ENCODE measurements at regions not wholly inside any gene's neighbourhood (a gene's known extent, or its start where the extent isn't known, plus 50 kb on each side); places are given as distances from the start of the nearest gene placed in this dataset.

GRCh38 chr9:19922476-19923118, 133.8 kb upstream of the SLC24A2 start:
- Histone ChIP-seq H4K20me1 (ENCODE audit: control insufficient read depth, insufficient read depth, low read length, poor library complexity, severe bottlenecking) (no peaks in the 10 kb centered on the region), H2AFZ (ENCODE audit: insufficient read depth, low read depth, low read length, poor library complexity, severe bottlenecking) (no peak overlapping the region), H3K27me3 (replicated peaks in 1 of 4; ENCODE audit: control extremely low read depth in 1 of 4, control insufficient read depth in 3 of 4, insufficient read depth in 4 of 4, low read length in 3 of 4) (peaks cover 0 to 14% (median 7%) of the 10 kb centered on the region in 4 experiments), H3K79me2 (ENCODE audit: control insufficient read depth, insufficient read depth, low read length) (no peaks in the 10 kb centered on the region), H3K4me3 (ENCODE audit: control extremely low read depth in 1 of 5, extremely low read depth in 1 of 5, insufficient read depth in 1 of 5, low read depth in 2 of 5, low read length in 4 of 5) (no peak overlapping the region), H3K36me3 (replicated peaks in 1 of 2; ENCODE audit: control extremely low read depth in 1 of 2, control insufficient read depth in 1 of 2, extremely low read depth in 1 of 2, insufficient read depth in 2 of 2, low read length in 1 of 2) (no peaks in the 10 kb centered on the region), H3K9me3 (ENCODE audit: control extremely low read depth in 1 of 3, control insufficient read depth in 2 of 3, insufficient read depth in 1 of 3, low read length in 2 of 3) (no peaks in the 10 kb centered on the region), H3K9ac (ENCODE audit: low read length) (no peak overlapping the region), H3K4me2 (replicated peaks; ENCODE audit: low read depth, low read length, poor library complexity, severe bottlenecking) (no peak overlapping the region), H3K4me1 (ENCODE audit: control insufficient read depth in 2 of 2, insufficient read depth in 2 of 2, low read length in 2 of 2) (peaks cover 7% of the 10 kb centered on the region in 2 donors), H3K27ac (ENCODE audit: low read length in 2 of 2) (no peak overlapping the region)
- Mint-ChIP-seq H3K9me3 (ENCODE audit: insufficient read depth) (no peaks in the 10 kb centered on the region), H3K27ac (no peak overlapping the region), H3K27me3 (peaks cover 39% of the 10 kb centered on the region), H3K4me1 (peaks cover 5% of the 10 kb centered on the region), H3K4me3 (no peak overlapping the region)
- no peak for ATAC-seq (ENCODE audit: low read depth)
- WGBS (ENCODE audit: insufficient coverage) = no CpG with 5 or more reads among the region's 2 CpGs
- CTCF ChIA-PET = interaction anchor here (0.7 to 1.8 kb wide), 2 partner anchors 1017 to 1018 kb away, joined by 6 to 11 read pairs; no protein-coding TSS in a partner anchor
- no peak for TF ChIP-seq EZH2 (IDR thresholded peaks at IDR 0.05; ENCODE audit: borderline replicate concordance, insufficient read depth, low read depth, low read length, poor library complexity, severe bottlenecking)
- TF ChIP-seq, protein P1, sequence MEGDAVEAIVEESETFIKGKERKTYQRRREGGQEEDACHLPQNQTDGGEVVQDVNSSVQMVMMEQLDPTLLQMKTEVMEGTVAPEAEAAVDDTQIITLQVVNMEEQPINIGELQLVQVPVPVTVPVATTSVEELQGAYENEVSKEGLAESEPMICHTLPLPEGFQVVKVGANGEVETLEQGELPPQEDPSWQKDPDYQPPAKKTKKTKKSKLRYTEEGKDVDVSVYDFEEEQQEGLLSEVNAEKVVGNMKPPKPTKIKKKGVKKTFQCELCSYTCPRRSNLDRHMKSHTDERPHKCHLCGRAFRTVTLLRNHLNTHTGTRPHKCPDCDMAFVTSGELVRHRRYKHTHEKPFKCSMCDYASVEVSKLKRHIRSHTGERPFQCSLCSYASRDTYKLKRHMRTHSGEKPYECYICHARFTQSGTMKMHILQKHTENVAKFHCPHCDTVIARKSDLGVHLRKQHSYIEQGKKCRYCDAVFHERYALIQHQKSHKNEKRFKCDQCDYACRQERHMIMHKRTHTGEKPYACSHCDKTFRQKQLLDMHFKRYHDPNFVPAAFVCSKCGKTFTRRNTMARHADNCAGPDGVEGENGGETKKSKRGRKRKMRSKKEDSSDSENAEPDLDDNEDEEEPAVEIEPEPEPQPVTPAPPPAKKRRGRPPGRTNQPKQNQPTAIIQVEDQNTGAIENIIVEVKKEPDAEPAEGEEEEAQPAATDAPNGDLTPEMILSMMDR (IDR thresholded peaks at IDR 0.05) = no peak
- intact Hi-C loops (cut with micrococcal nuclease) = loop anchor here (10.0 kb wide), 1 partner anchor 962 kb away; no protein-coding TSS in a partner anchor
- DNase-seq = no peak
- POLR2A ChIA-PET = no interaction called here

DNA sequence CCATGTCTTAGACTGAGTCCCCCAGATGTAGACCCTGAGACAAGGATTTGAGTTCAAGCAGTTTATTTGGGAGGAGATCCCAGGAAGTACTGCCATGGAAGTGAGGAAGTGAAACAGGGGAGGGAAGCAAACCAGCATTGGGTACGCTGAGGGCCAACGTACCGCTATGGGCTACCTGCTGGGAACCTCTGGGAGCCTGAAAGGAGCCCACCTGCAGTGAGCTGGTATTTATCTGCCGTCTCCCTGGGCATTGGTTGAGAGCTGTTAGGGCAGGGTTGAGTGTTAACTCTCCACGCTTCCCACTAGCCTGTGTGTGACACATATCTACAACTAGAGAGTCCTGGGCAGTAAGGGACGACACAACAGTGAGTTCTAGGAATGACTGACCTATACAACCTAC, 131.6 kb upstream of the SLC24A2 start:
- Histone ChIP-seq H3K36me3 (replicated peaks in 1 of 2; ENCODE audit: control extremely low read depth in 1 of 2, control insufficient read depth in 1 of 2, extremely low read depth in 1 of 2, insufficient read depth in 2 of 2, low read length in 1 of 2) (no peaks in the 10 kb centered on the region), H3K4me3 (ENCODE audit: control extremely low read depth in 1 of 5, extremely low read depth in 1 of 5, insufficient read depth in 1 of 5, low read depth in 2 of 5, low read length in 4 of 5) (no peak overlapping the region), H4K20me1 (ENCODE audit: control insufficient read depth, insufficient read depth, low read length, poor library complexity, severe bottlenecking) (no peaks in the 10 kb centered on the region), H3K79me2 (ENCODE audit: control insufficient read depth, insufficient read depth, low read length) (no peaks in the 10 kb centered on the region), H2AFZ (ENCODE audit: insufficient read depth, low read depth, low read length, poor library complexity, severe bottlenecking) (no peak overlapping the region), H3K9ac (ENCODE audit: low read length) (no peak overlapping the region), H3K9me3 (ENCODE audit: control extremely low read depth in 1 of 3, control insufficient read depth in 2 of 3, insufficient read depth in 1 of 3, low read length in 2 of 3) (no peaks in the 10 kb centered on the region), H3K27me3 (replicated peaks in 1 of 4; ENCODE audit: control extremely low read depth in 1 of 4, control insufficient read depth in 3 of 4, insufficient read depth in 4 of 4, low read length in 3 of 4) (peaks cover 0 to 14% (median 3%) of the 10 kb centered on the region in 4 experiments), H3K4me2 (replicated peaks; ENCODE audit: low read depth, low read length, poor library complexity, severe bottlenecking) (no peak overlapping the region), H3K27ac (ENCODE audit: low read length in 2 of 2) (no peak overlapping the region), H3K4me1 (ENCODE audit: control insufficient read depth in 2 of 2, insufficient read depth in 2 of 2, low read length in 2 of 2) (no peaks in the 10 kb centered on the region)
- CTCF ChIA-PET = no interaction called here
- TF ChIP-seq, protein P1 (IDR thresholded peaks at IDR 0.05) = no peak
- TF ChIP-seq EZH2 (IDR thresholded peaks at IDR 0.05; ENCODE audit: borderline replicate concordance, insufficient read depth, low read depth, low read length, poor library complexity, severe bottlenecking) = no peak
- POLR2A ChIA-PET = no interaction called here
- intact Hi-C loops (cut with micrococcal nuclease) = loop anchor here (10.0 kb wide), 1 partner anchor 964 kb away; no protein-coding TSS in a partner anchor
- DNase-seq (no peak), ATAC-seq (ENCODE audit: low read depth) (no peak)
- Mint-ChIP-seq H3K4me3 (no peak overlapping the region), H3K27me3 (peaks cover 34% of the 10 kb centered on the region), H3K4me1 (no peaks in the 10 kb centered on the region), H3K9me3 (ENCODE audit: insufficient read depth) (no peaks in the 10 kb centered on the region), H3K27ac (no peak overlapping the region)
- 81% methylated on average over 4 of the region's 6 CpGs for WGBS (ENCODE audit: insufficient coverage)

All from B cell (primary cell).